HCT116 (cell line): ENCODE measurements at regions not wholly inside any gene's neighbourhood (a gene's known extent, or its start where the extent isn't known, plus 50 kb on each side); places are given as distances from the start of the nearest gene placed in this dataset.

ENCODE experiments used
- ATAC-seq: fragments of 200-7000 bp; cut with Tn5 transposase; 2 replicates; pipeline ENCODE4 v1.9.1; 2020; ENCODE audit warnings: mild to moderate bottlenecking, moderate library complexity
- BruUV-seq: library from RNA; stranded (reverse); fragments of 400-500 nt; replicated peaks from 2 replicates; lab custom pipeline; 2021; lab: Mats Ljungman, UMichigan
- CTCF ChIA-PET: fragments of 300-600 bp; sonication (Branson Sonifier 250); formaldehyde crosslinking; loops from one replicate; lab custom pipeline; 2021; ENCODE audit warnings: antibody characterized with exemption; lab: Charles Lee
- POLR2A ChIA-PET: fragments of 300-600, 350-600 bp; sonication (Branson Sonifier 250); formaldehyde crosslinking; loops from one replicate; lab custom pipeline; 2021; ENCODE audit warnings: antibody characterized with exemption; lab: Charles Lee
- RAD21 ChIA-PET, 2 experiments: fragments of 300-600 bp; sonication (Branson Sonifier 250); formaldehyde crosslinking; loops; one replicate each; lab custom pipeline; 2023; ENCODE audit warnings: low total read pairs in 2 of 2; ENCODE audit not compliant: uncharacterized antibody in 2 of 2, unreplicated experiment in 2 of 2, low non-redundant PET in 1 of 2; lab: Charles Lee
- DNase-seq: peaks from one replicate; pipeline ENCODE4 v3.0.0-alpha.2; 2010; ENCODE audit warnings: low read depth, low spot score
- H2AFZ ChIP-seq: fragments of 200-600 bp; shearing (Covaris generic), sonication (generic); 2 replicates; pipeline ENCODE4 v1.6.1; 2017; ENCODE audit warnings: low read depth, mixed run types, mixed read lengths, antibody characterized with exemption, low read length; ENCODE audit not compliant: poor library complexity, severe bottlenecking
- H3K27ac ChIP-seq: 2 replicates; pipeline ENCODE4 v1.5.1; 2012; ENCODE audit warnings: low read depth, low read length
- H3K27me3 ChIP-seq: fragments of 200-600 bp; sonication (generic); 2 replicates; pipeline ENCODE4 v1.6.1; 2016; ENCODE audit warnings: mixed run types, low read length, mixed read lengths; ENCODE audit not compliant: insufficient read depth
- H3K36me3 ChIP-seq, 2 experiments: fragments of 200-500 bp in 1 of 2; fragments of 200-600 bp in 1 of 2; sonication (Bioruptor generic) in 1 of 2; sonication (generic) in 1 of 2; 2 replicates each; pipeline versions ENCODE4 v1.5.1 to v1.6.1; 2014 to 2016; ENCODE audit warnings: low read length in 2 of 2, inconsistent platforms in 1 of 2, mixed read lengths in 1 of 2, mixed run types in 1 of 2; ENCODE audit not compliant: insufficient read depth in 2 of 2, control insufficient read depth in 1 of 2
- H3K4me1 ChIP-seq, 2 experiments: fragments of 200-600 bp in 1 of 2; sonication (generic) in 1 of 2; 2 replicates each; pipeline versions ENCODE4 v1.5.1 to v1.6.1; 2012 to 2017; ENCODE audit warnings: low read length in 2 of 2, inconsistent platforms in 1 of 2, mild to moderate bottlenecking in 1 of 2, mixed read lengths in 1 of 2, mixed run types in 1 of 2, moderate library complexity in 1 of 2; ENCODE audit not compliant: insufficient read depth in 2 of 2, control insufficient read depth in 1 of 2
- H3K4me2 ChIP-seq: fragments of 200-600 bp; sonication (generic); 2 replicates; pipeline ENCODE4 v1.6.1; 2017; ENCODE audit warnings: mixed run types, low read length, mixed read lengths
- H3K4me3 ChIP-seq, 2 experiments: fragments of 200-600 bp in 1 of 2; sonication (generic) in 1 of 2; replicated peaks in 1 of 2; 2 replicates each; pipeline ENCODE4 v1.5.1; 2011 to 2016; ENCODE audit warnings: low read length in 2 of 2, control low read depth in 1 of 2, low read depth in 1 of 2, mild to moderate bottlenecking in 1 of 2, mixed read lengths in 1 of 2, mixed run types in 1 of 2
- H3K79me2 ChIP-seq: fragments of 200-600 bp; sonication (generic); 2 replicates; pipeline ENCODE4 v1.6.1; 2017; ENCODE audit warnings: mild to moderate bottlenecking, mixed run types, low read length, moderate library complexity, mixed read lengths; ENCODE audit not compliant: insufficient read depth
- H3K9ac ChIP-seq: fragments of 200-600 bp; sonication (generic); 2 replicates; pipeline ENCODE4 v1.6.1; 2016; ENCODE audit warnings: low read length, mixed read lengths
- H3K9me2 ChIP-seq: fragments of 200-600 bp; sonication (generic), shearing (Covaris generic); 2 replicates; pipeline ENCODE4 v1.6.1; 2017; ENCODE audit warnings: mixed run types, mild to moderate bottlenecking, moderate library complexity; ENCODE audit not compliant: insufficient read depth
- H3K9me3 ChIP-seq, 2 experiments: fragments of 200-500 bp in 1 of 2; fragments of 200-600 bp in 1 of 2; sonication (Bioruptor generic) in 1 of 2; sonication (generic) in 1 of 2; 2 replicates each; pipeline ENCODE4 v1.6.1; 2014 to 2017; ENCODE audit warnings: low read length in 2 of 2, mixed read lengths in 2 of 2, inconsistent platforms in 1 of 2, low read depth in 1 of 2, mild to moderate bottlenecking in 1 of 2, mixed run types in 1 of 2, moderate library complexity in 1 of 2; ENCODE audit not compliant: control insufficient read depth in 1 of 2, insufficient read depth in 1 of 2
- H4K20me1 ChIP-seq: fragments of 200-600 bp; sonication (generic), shearing (Covaris generic); 2 replicates; pipeline ENCODE4 v1.6.1; 2017; ENCODE audit warnings: mixed run types, mild to moderate bottlenecking, moderate library complexity; ENCODE audit not compliant: insufficient read depth
- ATF3 ChIP-seq: IDR thresholded peaks from 2 replicates; pipeline ENCODE4 v1.6.1; 2012
- CBX3 ChIP-seq: IDR thresholded peaks from 2 replicates; pipeline ENCODE4 v1.6.1; 2012; ENCODE audit warnings: low read depth
- CEBPB ChIP-seq: IDR thresholded peaks from 2 replicates; pipeline ENCODE4 v1.6.1; 2012; ENCODE audit warnings: low read depth
- CTCF ChIP-seq, 3 experiments: fragments of 200-600 bp in 1 of 3; sonication (generic) in 1 of 3; IDR thresholded peaks in 2 of 3; conservative IDR thresholded peaks in 1 of 3; 2 replicates each; pipeline ENCODE4 v1.5.1; 2012 to 2017; ENCODE audit warnings: low read depth in 2 of 3, low read length in 2 of 3, antibody characterized with exemption in 1 of 3, borderline replicate concordance in 1 of 3, control low read depth in 1 of 3, mild to moderate bottlenecking in 1 of 3, mixed read lengths in 1 of 3, mixed run types in 1 of 3, moderate library complexity in 1 of 3; ENCODE audit not compliant: insufficient read depth in 1 of 3
- EGR1 ChIP-seq: IDR thresholded peaks from 2 replicates; pipeline ENCODE4 v1.6.1; 2012; ENCODE audit warnings: low read depth
- ELF1 ChIP-seq: IDR thresholded peaks from 2 replicates; pipeline ENCODE4 v1.6.1; 2012; ENCODE audit warnings: low read depth, borderline replicate concordance
- EZH2 ChIP-seq: fragments of 200-600 bp; sonication (generic); IDR thresholded peaks from 2 replicates; pipeline ENCODE4 v1.6.1; 2017; ENCODE audit warnings: antibody characterized with exemption, mixed run types
- EZH2phosphoT487 ChIP-seq: fragments of 200-600 bp; IDR thresholded peaks from 2 replicates; pipeline ENCODE4 v1.6.1; 2018; ENCODE audit warnings: antibody characterized with exemption, borderline replicate concordance
- FOSL1 ChIP-seq: IDR thresholded peaks from 2 replicates; pipeline ENCODE4 v1.6.1; 2012; ENCODE audit warnings: low read depth
- JUND ChIP-seq: IDR thresholded peaks from 2 replicates; pipeline ENCODE4 v1.6.1; 2012
- POLR2A ChIP-seq: IDR thresholded peaks from 2 replicates; pipeline ENCODE4 v1.7.0; 2011; ENCODE audit warnings: borderline replicate concordance; ENCODE audit not compliant: insufficient read depth, insufficient read length; ENCODE audit errors: extremely low read depth
- RAD21 ChIP-seq: IDR thresholded peaks from 2 replicates; pipeline ENCODE4 v1.6.1; 2012; ENCODE audit warnings: low read depth, mild to moderate bottlenecking
- SIN3A ChIP-seq: IDR thresholded peaks from 2 replicates; pipeline ENCODE4 v1.6.1; 2012; ENCODE audit warnings: low read depth
- SP1 ChIP-seq: IDR thresholded peaks from 2 replicates; pipeline ENCODE4 v1.6.1; 2012; ENCODE audit warnings: low read depth
- SRF ChIP-seq: IDR thresholded peaks from 2 replicates; pipeline ENCODE4 v1.6.1; 2012; ENCODE audit warnings: low read depth
- TCF7L2 ChIP-seq: IDR thresholded peaks from 2 replicates; pipeline ENCODE4 v1.7.0; 2011; ENCODE audit warnings: borderline replicate concordance, inconsistent platforms; ENCODE audit not compliant: insufficient read depth, insufficient read length; ENCODE audit errors: extremely low read depth
- YY1 ChIP-seq: IDR thresholded peaks from 2 replicates; pipeline ENCODE4 v1.6.1; 2011; ENCODE audit warnings: low read length, low read depth, moderate library complexity, mild to moderate bottlenecking; ENCODE audit not compliant: insufficient replicate concordance; ENCODE audit errors: extremely low read depth
- ZBTB33 ChIP-seq: IDR thresholded peaks from 2 replicates; pipeline ENCODE4 v1.6.1; 2011; ENCODE audit warnings: mild to moderate bottlenecking, low read length, moderate library complexity; ENCODE audit not compliant: insufficient replicate concordance; ENCODE audit errors: extremely low read depth
- ZFX ChIP-seq: fragments of 450-650 bp; IDR thresholded peaks from 2 replicates; pipeline ENCODE4 v1.6.1; 2017
- ZNF274 ChIP-seq: fragments of 200-500 bp; sonication (Bioruptor generic); IDR thresholded peaks from 2 replicates; pipeline ENCODE4 v1.6.1; 2014; ENCODE audit warnings: mild to moderate bottlenecking, low read depth, low read length, inconsistent platforms
- intact Hi-C: fragments of 100-400 bp; cut with micrococcal nuclease; formaldehyde crosslinking; loops from 2 replicates; pipeline ENCODE4 v1.10.0; 2022

GRCh38 chr20:46798430-46798829 lies 89.0 kb downstream of the SLC2A10 start:
- H3K4me1 ChIP-seq, result no peaks in the 10 kb centered on the region
- no TSS peak for BruUV-seq
- no peak overlapping the region for H3K4me3 ChIP-seq
- H3K79me2 ChIP-seq, result no peaks in the 10 kb centered on the region
- H3K4me2 ChIP-seq, result no peak overlapping the region
- no peak overlapping the region for H3K9ac ChIP-seq
- TF ChIP-seq RAD21 (no peak), CEBPB (no peak), EZH2 (no peak), SIN3A (no peak), CBX3 (no peak), ZFX (no peak), YY1 (no peak), ZNF274 (no peak), SP1 (no peak), TCF7L2 (no peak), FOSL1 (no peak), CTCF (IDR thresholded peaks at IDR 0.05 in 2 of 3, conservative IDR thresholded peaks at IDR 0.05 in 1 of 3; ENCODE audit: borderline replicate concordance in 1 of 3, insufficient read depth in 1 of 3, low read depth in 2 of 3, low read length in 2 of 3) (no peak), POLR2A (no peak), ELF1 (no peak), ZBTB33 (no peak), ATF3 (no peak), EGR1 (no peak), JUND (no peak), SRF (no peak), EZH2phosphoT487 (no peak)
- ChIA-PET RAD21 (no interaction called here), CTCF (no interaction called here), POLR2A (no interaction called here)
- H3K9me3 ChIP-seq, result no peaks in the 10 kb centered on the region
- no peaks in the 10 kb centered on the region for H4K20me1 ChIP-seq
- intact Hi-C loops, result no loop called here
- H3K9me2 ChIP-seq, result no peaks in the 10 kb centered on the region
- DNase-seq, result no peak
- peaks cover 82% of the 10 kb centered on the region for H3K27me3 ChIP-seq
- ATAC-seq, result no peak
- H2AFZ ChIP-seq, result no peak overlapping the region
- no peaks in the 10 kb centered on the region for H3K36me3 ChIP-seq
- no peak overlapping the region for H3K27ac ChIP-seq
